GM23338 (cell line): ENCODE measurements at regions not wholly inside any gene's neighbourhood (a gene's known extent, or its start where the extent isn't known, plus 50 kb on each side); places are given as distances from the start of the nearest gene placed in this dataset.

ENCODE experiments used
- ATAC-seq: fragments of 200-7000 bp; cut with Tn5 transposase; 3 replicates; pipeline ENCODE4 v1.9.1; 2020
- DNase-seq: peaks from one replicate; pipeline ENCODE4 v3.0.0-alpha.2; 2015; ENCODE audit warnings: low spot score
- H2AFZ ChIP-seq: fragments of 200-600 bp; sonication (generic); 2 replicates; pipeline ENCODE4 v1.8.0; 2016; ENCODE audit warnings: antibody characterized with exemption, mild to moderate bottlenecking, moderate library complexity
- H3F3A ChIP-seq: fragments of 200-600 bp; sonication (generic); replicated peaks from 2 replicates; pipeline ENCODE4 v1.8.0; 2017; ENCODE audit warnings: antibody characterized with exemption, mixed run types, low read depth
- H3K27ac ChIP-seq: fragments of 200-600 bp; sonication (generic); 2 replicates; pipeline ENCODE4 v1.6.1; 2016; ENCODE audit warnings: low read depth
- H3K27me3 ChIP-seq: fragments of 200-600 bp; sonication (generic); 2 replicates; pipeline ENCODE4 v1.8.0; 2016; ENCODE audit warnings: mild to moderate bottlenecking, mixed run types, moderate library complexity; ENCODE audit not compliant: insufficient read depth
- H3K36me3 ChIP-seq: fragments of 200-600 bp; sonication (generic); 2 replicates; pipeline ENCODE4 v1.8.0; 2016; ENCODE audit warnings: mild to moderate bottlenecking; ENCODE audit not compliant: insufficient read depth
- H3K4me1 ChIP-seq: fragments of 200-600 bp; sonication (generic); 2 replicates; pipeline ENCODE4 v1.8.0; 2016; ENCODE audit warnings: mild to moderate bottlenecking, moderate library complexity; ENCODE audit not compliant: insufficient read depth
- H3K4me2 ChIP-seq: fragments of 200-600 bp; sonication (generic); 2 replicates; pipeline ENCODE4 v1.7.1; 2017; ENCODE audit warnings: mixed run types
- H3K4me3 ChIP-seq: fragments of 200-600 bp; sonication (generic); 2 replicates; pipeline ENCODE4 v1.6.1; 2016; ENCODE audit warnings: mixed run types
- H3K79me2 ChIP-seq: fragments of 200-600 bp; sonication (generic); replicated peaks from 2 replicates; pipeline ENCODE4 v1.8.0; 2017; ENCODE audit warnings: mild to moderate bottlenecking; ENCODE audit not compliant: insufficient read depth
- H3K9me2 ChIP-seq: fragments of 200-600 bp; sonication (generic); 2 replicates; pipeline ENCODE4 v1.8.0; 2017; ENCODE audit not compliant: insufficient read depth
- H4K20me1 ChIP-seq: fragments of 200-600 bp; sonication (generic); replicated peaks from 2 replicates; pipeline ENCODE4 v1.8.0; 2017; ENCODE audit warnings: mild to moderate bottlenecking; ENCODE audit not compliant: insufficient read depth
- H3K27ac Mint-ChIP-seq: 2 replicates; pipeline ENCODE4 v1.8.0; 2020; ENCODE audit warnings: inconsistent platforms, mild to moderate bottlenecking, moderate library complexity, mixed read lengths
- H3K27me3 Mint-ChIP-seq: 3 replicates; pipeline ENCODE4 v1.8.0; 2022; ENCODE audit warnings: low read depth, mild to moderate bottlenecking, moderate library complexity, mixed read lengths, inconsistent platforms; ENCODE audit not compliant: insufficient read depth, poor library complexity
- H3K36me3 Mint-ChIP-seq: 3 replicates; pipeline ENCODE4 v1.8.0; 2021; ENCODE audit warnings: low read depth, mild to moderate bottlenecking, inconsistent platforms, moderate library complexity, mixed read lengths
- H3K4me1 Mint-ChIP-seq: 3 replicates; pipeline ENCODE4 v1.8.0; 2020; ENCODE audit warnings: mild to moderate bottlenecking, inconsistent platforms, mixed read lengths
- H3K4me3 Mint-ChIP-seq: 3 replicates; pipeline ENCODE4 v1.8.0; 2021; ENCODE audit warnings: moderate library complexity, mild to moderate bottlenecking, inconsistent platforms, mixed read lengths
- H3K9me3 Mint-ChIP-seq: 3 replicates; pipeline ENCODE4 v1.8.0; 2020; ENCODE audit warnings: moderate library complexity, mild to moderate bottlenecking, inconsistent platforms, mixed read lengths
- CREB1 ChIP-seq: fragments of 250-450 bp; sonication (Bioruptor Pico); IDR thresholded peaks from 2 replicates; pipeline ENCODE4 v1.5.0; 2020; ENCODE audit warnings: low read depth, mild to moderate bottlenecking, moderate library complexity
- CTCF ChIP-seq, 2 experiments: fragments of 200-600 bp in 1 of 2; sonication (generic) in 1 of 2; conservative IDR thresholded peaks; 2 replicates each; pipeline versions ENCODE4 v1.5.1 to v1.6.1; 2016 to 2017; ENCODE audit warnings: antibody characterized with exemption in 2 of 2, low read depth in 2 of 2, mild to moderate bottlenecking in 2 of 2, moderate library complexity in 1 of 2
- ETS1 ChIP-seq: IDR thresholded peaks from 2 replicates; pipeline ENCODE4 v1.6.1; 2016; ENCODE audit warnings: antibody characterized with exemption
- EZH2 ChIP-seq: fragments of 200-600 bp; sonication (generic); IDR thresholded peaks from one replicate; pipeline ENCODE4 v1.8.0; 2017; ENCODE audit warnings: antibody characterized with exemption, mild to moderate bottlenecking, low read depth; ENCODE audit not compliant: unreplicated experiment
- EZH2phosphoT487 ChIP-seq: fragments of 200-600 bp; sonication (generic); IDR thresholded peaks from one replicate; pipeline ENCODE4 v1.8.1; 2018; ENCODE audit warnings: antibody characterized with exemption; ENCODE audit not compliant: unreplicated experiment
- JUNB ChIP-seq: IDR thresholded peaks from one replicate; pipeline ENCODE4 v1.6.1; 2016; ENCODE audit warnings: antibody characterized with exemption; ENCODE audit not compliant: unreplicated experiment
- NANOG ChIP-seq: IDR thresholded peaks from 2 replicates; pipeline ENCODE4 v1.6.1; 2016; ENCODE audit warnings: antibody characterized with exemption, borderline replicate concordance
- POLR2AphosphoS5 ChIP-seq: IDR thresholded peaks from 2 replicates; pipeline ENCODE4 v1.6.1; 2016; ENCODE audit warnings: antibody characterized with exemption, low read depth
- REST ChIP-seq: IDR thresholded peaks from one replicate; pipeline ENCODE4 v1.6.1; 2018; ENCODE audit warnings: antibody characterized with exemption; ENCODE audit not compliant: unreplicated experiment
- STAT1 ChIP-seq: IDR thresholded peaks from one replicate; pipeline ENCODE4 v1.6.1; 2016; ENCODE audit warnings: antibody characterized with exemption; ENCODE audit not compliant: unreplicated experiment
- ZNF114 ChIP-seq: fragments of 250-450 bp; sonication (Bioruptor Pico); IDR thresholded peaks from 2 replicates; pipeline ENCODE4 v1.5.0; 2020; ENCODE audit warnings: mild to moderate bottlenecking, moderate library complexity
- ZNF331 ChIP-seq: fragments of 250-450 bp; sonication (Bioruptor Pico); IDR thresholded peaks from 2 replicates; pipeline ENCODE4 v1.5.0; 2020; ENCODE audit warnings: low read depth, mild to moderate bottlenecking, moderate library complexity
- ZNF462 ChIP-seq: fragments of 250-450 bp; sonication (Bioruptor Pico); IDR thresholded peaks from 2 replicates; pipeline ENCODE4 v1.5.0; 2020; ENCODE audit warnings: mild to moderate bottlenecking, moderate library complexity

GRCh38 chr9:82605657-82606031 is 457.3 kb downstream of the RASEF start:
- Histone ChIP-seq H3K4me3 (no peak overlapping the region), H3K27me3 (no peaks in the 10 kb centered on the region), H3K4me1 (peaks cover 7% of the 10 kb centered on the region), H3K9me2 (no peaks in the 10 kb centered on the region), H2AFZ (no peak overlapping the region), H3F3A (no peaks in the 10 kb centered on the region), H3K79me2 (no peaks in the 10 kb centered on the region), H3K27ac (no peak overlapping the region), H3K36me3 (no peaks in the 10 kb centered on the region), H3K4me2 (no peak overlapping the region), H4K20me1 (no peaks in the 10 kb centered on the region)
- DNase-seq (no peak), ATAC-seq (no peak)
- H3K27me3 Mint-ChIP-seq = peaks cover 2% of the 10 kb centered on the region
- 0 out of 3 replicates have a peak, but pooled peaks cover 2% of the 10 kb centered on the region for H3K4me1 Mint-ChIP-seq
- no peaks in the 10 kb centered on the region for H3K36me3 Mint-ChIP-seq
- no peak overlapping the region for H3K27ac Mint-ChIP-seq
- no peak for TF ChIP-seq EZH2
- no peak for TF ChIP-seq EZH2phosphoT487
- TF ChIP-seq CREB1 = no peak
- TF ChIP-seq STAT1 = no peak
- TF ChIP-seq POLR2AphosphoS5 = no peak
- TF ChIP-seq JUNB = no peak
- no peak for TF ChIP-seq REST
- no peak for TF ChIP-seq CTCF (conservative IDR thresholded peaks at IDR 0.05; ENCODE audit: low read depth in 2 of 2)
- no peak for TF ChIP-seq NANOG
- TF ChIP-seq ZNF462 (CRISPR knock-in tag) = no peak
- no peak for TF ChIP-seq ZNF331 (CRISPR knock-in tag)
- no peak for TF ChIP-seq ETS1
- no peak for TF ChIP-seq ZNF114 (CRISPR knock-in tag)
- no peaks in the 10 kb centered on the region for H3K9me3 Mint-ChIP-seq
- no peak overlapping the region for H3K4me3 Mint-ChIP-seq
